Spleen (tissue), 11 donors: ENCODE measurements at regions not wholly inside any gene's neighbourhood (a gene's known extent, or its start where the extent isn't known, plus 50 kb on each side); places are given as distances from the start of the nearest gene placed in this dataset.

Source experiments
- DNase-seq: peaks from one replicate; pipeline ENCODE4 v3.0.0-alpha.2; 2020
- H3K27ac ChIP-seq, 8 donors: fragments of 200-600 bp; sonication (generic) in 7 of 8; 1 replicate in 4 of 8; 2 replicates in 4 of 8; pipeline versions ENCODE4 v1.5.0 to v1.8.0; 2016 to 2021; ENCODE audit warnings: inconsistent platforms in 4 of 8, mild to moderate bottlenecking in 4 of 8, moderate library complexity in 1 of 8
- H3K27me3 ChIP-seq, 7 donors: fragments of 200-600 bp; sonication (generic) in 6 of 7; replicated peaks in 1 of 7; 1 replicate in 4 of 7; 2 replicates in 3 of 7; pipeline versions ENCODE4 v1.5.0 to v1.8.0; 2016 to 2021; ENCODE audit warnings: inconsistent platforms in 3 of 7, mild to moderate bottlenecking in 1 of 7
- H3K36me3 ChIP-seq, 6 donors: fragments of 200-600 bp; sonication (generic) in 5 of 6; 1 replicate in 4 of 6; 2 replicates in 2 of 6; pipeline versions ENCODE4 v1.5.0 to v1.8.0; 2016 to 2021; ENCODE audit warnings: inconsistent platforms in 2 of 6
- H3K4me1 ChIP-seq, 6 donors: fragments of 200-600 bp; sonication (generic) in 5 of 6; 1 replicate in 3 of 6; 2 replicates in 3 of 6; pipeline versions ENCODE4 v1.5.0 to v1.8.0; 2016 to 2021; ENCODE audit warnings: inconsistent platforms in 3 of 6
- H3K4me3 ChIP-seq, 8 donors: fragments of 200-600 bp; sonication (generic) in 7 of 8; 1 replicate in 4 of 8; 2 replicates in 4 of 8; pipeline versions ENCODE4 v1.5.0 to v1.8.0; 2016 to 2021; ENCODE audit warnings: inconsistent platforms in 4 of 8, mild to moderate bottlenecking in 4 of 8, moderate library complexity in 2 of 8
- H3K9me3 ChIP-seq, 8 donors: fragments of 200-600 bp; sonication (generic) in 7 of 8; 1 replicate in 4 of 8; 2 replicates in 4 of 8; pipeline versions ENCODE4 v1.5.0 to v1.8.0; 2016 to 2021; ENCODE audit warnings: inconsistent platforms in 4 of 8
- POLR2A ChIP-seq, 3 donors: fragments of 450-650 bp; IDR thresholded peaks; one replicate each; pipeline ENCODE4 v1.5.1; 2017; ENCODE audit warnings: antibody characterized with exemption in 3 of 3, mild to moderate bottlenecking in 1 of 3
- POLR2AphosphoS5 ChIP-seq, 3 donors: sonication (generic); formaldehyde crosslinking; IDR thresholded peaks; one replicate each; pipeline ENCODE4 v1.5.1; 2017; ENCODE audit warnings: antibody characterized with exemption in 3 of 3
- WGBS, 5 donors: extraction: QIAGEN DNeasy Blood & Tissue Kit in 3 of 5; methylation state at CpG; one replicate each; pipeline versions ENCODE4 v1.1.5 to v1.1.7; 2013 to 2018; 5-methylcytosine and 5-hydroxymethylcytosine counted together
- intact Hi-C: fragments of 100-400 bp; cut with DNase I; formaldehyde crosslinking; loops from one replicate; pipeline ENCODE4 v1.15.0; 2023; ENCODE audit warnings: low total_unique reads
- TF ChIP-seq, protein P1 (sequence below), 11 experiments: fragments of 200-600 bp in 7 of 11; fragments of 450-650 bp in 4 of 11; sonication (generic) in 4 of 11; IDR thresholded peaks in 8 of 11; conservative IDR thresholded peaks in 3 of 11; 1 replicate in 7 of 11; 2 replicates in 4 of 11; pipeline versions ENCODE4 v1.4.0 to v1.8.0; 2016 to 2021; ENCODE audit warnings: antibody characterized with exemption in 11 of 11, inconsistent platforms in 4 of 11, mild to moderate bottlenecking in 1 of 11
- donor health status: healthy with polysubstance abuse.
- donor health status: DM: no; HTN: no; CAD: no; lungs with moderate emphysema.
- donor health status: DM: no; HTN: no; CAD: no.
- donor health status: Bipolar disorder and iron deficiency.
- donor health status: healthy.
- donor health status: DM: no; HTN: no; CAD: no.
- donor health status: DM: yes; HTN: yes; CAD: no.

DNA sequence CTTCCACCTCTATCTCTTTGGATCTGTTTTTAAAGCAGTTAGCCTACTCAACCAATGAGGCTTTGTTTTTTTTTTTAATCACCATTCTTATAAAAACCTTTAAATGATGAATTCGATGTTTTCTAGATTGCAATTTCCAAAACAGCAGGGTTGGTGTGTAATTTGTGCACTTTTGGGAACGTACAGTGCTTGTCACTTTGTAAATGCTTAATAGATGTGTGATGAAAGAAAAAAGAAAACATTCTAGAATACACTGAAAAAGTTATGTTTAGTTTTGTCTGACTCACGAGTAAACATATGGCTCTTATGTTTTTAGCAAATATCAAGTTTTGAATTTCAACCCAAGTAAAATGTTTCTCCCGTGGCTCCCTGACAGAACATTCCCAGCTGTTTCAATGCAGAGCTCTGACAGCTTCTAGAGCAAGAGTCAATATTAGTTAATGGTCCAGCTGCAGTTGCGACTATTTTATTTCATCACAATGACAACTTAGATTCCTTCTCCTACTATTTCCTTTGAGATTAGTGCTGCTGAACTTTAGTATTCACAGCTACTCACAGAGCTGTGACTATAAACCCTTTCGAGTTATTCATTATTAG lies 362.5 kb upstream of the ADAMTS5 start:
- intact Hi-C loops, result no loop called here
- Histone ChIP-seq H3K9me3 (peaks cover 0 to 33% (median 21%) of the 10 kb centered on the region in 8 donors), H3K4me1 (no peaks in the 10 kb centered on the region), H3K4me3 (no peak overlapping the region), H3K27me3 (no peaks in the 10 kb centered on the region), H3K36me3 (no peaks in the 10 kb centered on the region), H3K27ac (no peak overlapping the region)
- no peak for DNase-seq
- WGBS, 5 donors, result 52 to 69% (median 68%) methylated on average over 6 of the region's 6 CpGs
- TF ChIP-seq, protein P1, sequence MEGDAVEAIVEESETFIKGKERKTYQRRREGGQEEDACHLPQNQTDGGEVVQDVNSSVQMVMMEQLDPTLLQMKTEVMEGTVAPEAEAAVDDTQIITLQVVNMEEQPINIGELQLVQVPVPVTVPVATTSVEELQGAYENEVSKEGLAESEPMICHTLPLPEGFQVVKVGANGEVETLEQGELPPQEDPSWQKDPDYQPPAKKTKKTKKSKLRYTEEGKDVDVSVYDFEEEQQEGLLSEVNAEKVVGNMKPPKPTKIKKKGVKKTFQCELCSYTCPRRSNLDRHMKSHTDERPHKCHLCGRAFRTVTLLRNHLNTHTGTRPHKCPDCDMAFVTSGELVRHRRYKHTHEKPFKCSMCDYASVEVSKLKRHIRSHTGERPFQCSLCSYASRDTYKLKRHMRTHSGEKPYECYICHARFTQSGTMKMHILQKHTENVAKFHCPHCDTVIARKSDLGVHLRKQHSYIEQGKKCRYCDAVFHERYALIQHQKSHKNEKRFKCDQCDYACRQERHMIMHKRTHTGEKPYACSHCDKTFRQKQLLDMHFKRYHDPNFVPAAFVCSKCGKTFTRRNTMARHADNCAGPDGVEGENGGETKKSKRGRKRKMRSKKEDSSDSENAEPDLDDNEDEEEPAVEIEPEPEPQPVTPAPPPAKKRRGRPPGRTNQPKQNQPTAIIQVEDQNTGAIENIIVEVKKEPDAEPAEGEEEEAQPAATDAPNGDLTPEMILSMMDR (IDR thresholded peaks at IDR 0.05 in 8 of 11, conservative IDR thresholded peaks at IDR 0.05 in 3 of 11), result no peak
- TF ChIP-seq POLR2AphosphoS5 (IDR thresholded peaks at IDR 0.05) (no peak), POLR2A (IDR thresholded peaks at IDR 0.05) (no peak)

- peaks cover 0 to 9% (median 5%) of the 10 kb centered on the region in 8 donors for H3K9me3 ChIP-seq
- H3K27ac ChIP-seq, result no peak overlapping the region
- TF ChIP-seq, protein P1 (IDR thresholded peaks at IDR 0.05 in 8 of 11, conservative IDR thresholded peaks at IDR 0.05 in 3 of 11), result no peak
- TF ChIP-seq POLR2A (IDR thresholded peaks at IDR 0.05) (no peak), POLR2AphosphoS5 (IDR thresholded peaks at IDR 0.05) (no peak)
- WGBS, 5 donors, result 41 to 45% (median 43%) methylated on average over 4 of the region's 4 CpGs
- no peaks in the 10 kb centered on the region for H3K36me3 ChIP-seq
- H3K4me1 ChIP-seq, result no peaks in the 10 kb centered on the region
- intact Hi-C loops, result no loop called here
- no peak for DNase-seq
- no peaks in the 10 kb centered on the region for H3K27me3 ChIP-seq
- H3K4me3 ChIP-seq, result no peak overlapping the region
Measured at GRCh38 chr21:27326301-27326700, 359.4 kb upstream of the ADAMTS5 start.

- TF ChIP-seq POLR2AphosphoS5 (IDR thresholded peaks at IDR 0.05) (no peak), POLR2A (IDR thresholded peaks at IDR 0.05) (no peak)
- TF ChIP-seq, protein P1 (IDR thresholded peaks at IDR 0.05 in 8 of 11, conservative IDR thresholded peaks at IDR 0.05 in 3 of 11), result no peak
- 69 to 85% (median 73%) methylated on average over 2 of the region's 2 CpGs for WGBS, 5 donors
- intact Hi-C loops, result no loop called here
Measured at GRCh38 chr21:27323331-27323730, 356.4 kb upstream of the ADAMTS5 start.

DNA sequence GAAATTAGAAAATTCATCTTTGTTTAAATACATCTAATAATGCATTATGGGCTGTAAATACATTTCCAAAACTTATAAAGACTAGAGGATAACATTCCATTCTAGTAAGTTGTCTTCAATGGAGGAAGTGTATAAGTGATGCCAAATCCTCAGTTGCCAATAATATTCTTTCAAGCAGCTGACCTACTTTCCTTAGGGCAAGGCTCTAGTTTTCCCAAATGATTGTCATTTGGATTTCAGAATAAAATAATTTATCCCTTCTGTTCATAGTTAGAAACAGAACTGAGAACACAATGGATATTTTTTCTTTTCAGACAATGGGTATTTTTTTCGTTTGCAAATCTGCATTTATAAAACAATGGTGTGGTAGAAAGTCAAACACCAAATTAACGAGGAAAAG lies 354.9 kb upstream of the ADAMTS5 start:
- intact Hi-C loops, result no loop called here
- Histone ChIP-seq H3K27me3 (no peaks in the 10 kb centered on the region), H3K27ac (no peak overlapping the region), H3K9me3 (peaks cover 0 to 21% (median 0%) of the 10 kb centered on the region in 8 donors), H3K36me3 (no peaks in the 10 kb centered on the region), H3K4me3 (no peak overlapping the region), H3K4me1 (no peaks in the 10 kb centered on the region)
- DNase-seq, result no peak
- TF ChIP-seq POLR2A (IDR thresholded peaks at IDR 0.05), result no peak
- TF ChIP-seq, protein P1 (IDR thresholded peaks at IDR 0.05 in 8 of 11, conservative IDR thresholded peaks at IDR 0.05 in 3 of 11), result no peak
- TF ChIP-seq POLR2AphosphoS5 (IDR thresholded peaks at IDR 0.05), result no peak
- 69 to 81% (median 77%) methylated on average over 2 of the region's 2 CpGs for WGBS, 5 donors

More at GRCh38 chr21:27323331-27323730, 356.4 kb upstream of the ADAMTS5 start:
- DNase-seq, result no peak
- Histone ChIP-seq H3K4me1 (no peaks in the 10 kb centered on the region), H3K27ac (no peak overlapping the region), H3K27me3 (no peaks in the 10 kb centered on the region), H3K4me3 (no peak overlapping the region), H3K36me3 (no peaks in the 10 kb centered on the region), H3K9me3 (peaks cover 0 to 9% (median 0%) of the 10 kb centered on the region in 8 donors)
